ENCODE measurements at regions not wholly inside any gene's neighbourhood (a gene's known extent, or its start where the extent isn't known, plus 50 kb on each side); places are given as distances from the start of the nearest gene placed in this dataset.

GRCh38 chr1:191368891-191369654, 789.2 kb upstream of the RGS18 start:
- Histone ChIP-seq H3K27me3 (ENCODE audit: control insufficient read depth in 3 of 3, insufficient read depth in 3 of 3, low read depth in 1 of 3, low read length in 3 of 3) (no peaks in the 10 kb centered on the region), H3K79me1 (ENCODE audit: low read depth, low read length) (no peaks in the 10 kb centered on the region), H3K4me2 (ENCODE audit: insufficient read depth, low read length, poor library complexity, severe bottlenecking) (no peak overlapping the region), H3K27ac (replicated peaks; ENCODE audit: low read length) (no peak overlapping the region), H4K91ac (ENCODE audit: low read depth, low read length, poor library complexity) (no peak overlapping the region), H3K23ac (ENCODE audit: low read depth, low read length, poor library complexity) (no peak overlapping the region), H3K4me3 (ENCODE audit: low read length in 2 of 2) (no peak overlapping the region), H2BK15ac (ENCODE audit: low read length) (no peak overlapping the region), H3K9me3 (replicated peaks in 1 of 2; ENCODE audit: control insufficient read depth in 2 of 2, insufficient read depth in 1 of 2, low read depth in 1 of 2, low read length in 2 of 2) (no peaks in the 10 kb centered on the region), H2AFZ (ENCODE audit: low read length) (no peak overlapping the region), H3K18ac (ENCODE audit: low read length) (no peak overlapping the region), H3K4me1 (ENCODE audit: control insufficient read depth in 2 of 2, insufficient read depth in 1 of 2, low read depth in 1 of 2, low read length in 2 of 2) (peaks cover 0 to 3% of the 10 kb centered on the region in 2 donors), H3K14ac (ENCODE audit: low read length) (no peak overlapping the region), H2BK12ac (ENCODE audit: low read length) (no peak overlapping the region), H2BK5ac (ENCODE audit: low read length) (no peak overlapping the region), H3K36me3 (replicated peaks in 1 of 2; ENCODE audit: control insufficient read depth in 2 of 2, insufficient read depth in 2 of 2, low read length in 2 of 2) (no peaks in the 10 kb centered on the region), H2BK120ac (ENCODE audit: low read depth, low read length) (no peak overlapping the region), H3K9ac (ENCODE audit: low read depth, low read length, poor library complexity) (no peak overlapping the region), H3K4ac (ENCODE audit: low read length) (no peak overlapping the region), H2AK5ac (ENCODE audit: low read depth, low read length) (no peak overlapping the region), H4K8ac (ENCODE audit: low read depth, low read length) (no peak overlapping the region)
- DNase-seq (ENCODE audit: low spot score) = no peak
- WGBS, 2 donors (ENCODE audit: extremely low coverage in 2 of 2, insufficient read length in 2 of 2, insufficient replicate concordance in 1 of 2) = no CpG with 5 or more reads among the region's 12 CpGs

GRCh38 chr1:191371626-191372025, 786.6 kb upstream of the RGS18 start:
- no peak overlapping the region for H2BK12ac ChIP-seq (ENCODE audit: low read length)
- H2BK15ac ChIP-seq (ENCODE audit: low read length) = no peak overlapping the region
- H3K4me1 ChIP-seq (ENCODE audit: control insufficient read depth in 2 of 2, insufficient read depth in 1 of 2, low read depth in 1 of 2, low read length in 2 of 2) = peaks cover 0 to 3% of the 10 kb centered on the region in 2 donors
- H3K9me3 ChIP-seq (replicated peaks in 1 of 2; ENCODE audit: control insufficient read depth in 2 of 2, insufficient read depth in 1 of 2, low read depth in 1 of 2, low read length in 2 of 2) = no peaks in the 10 kb centered on the region
- no peak overlapping the region for H3K14ac ChIP-seq (ENCODE audit: low read length)
- no CpG with 5 or more reads among the region's 3 CpGs for WGBS, 2 donors (ENCODE audit: extremely low coverage in 2 of 2, insufficient read length in 2 of 2, insufficient replicate concordance in 1 of 2)
- H3K18ac ChIP-seq (ENCODE audit: low read length) = peak overlapping the region; percentile 20
- no peak overlapping the region for H3K27ac ChIP-seq (replicated peaks; ENCODE audit: low read length)
- H3K79me1 ChIP-seq (ENCODE audit: low read depth, low read length) = no peaks in the 10 kb centered on the region
- H4K91ac ChIP-seq (ENCODE audit: low read depth, low read length, poor library complexity) = no peak overlapping the region
- no peak overlapping the region for H3K4me2 ChIP-seq (ENCODE audit: insufficient read depth, low read length, poor library complexity, severe bottlenecking)
- H3K4ac ChIP-seq (ENCODE audit: low read length) = no peak overlapping the region
- H3K27me3 ChIP-seq (ENCODE audit: control insufficient read depth in 3 of 3, insufficient read depth in 3 of 3, low read depth in 1 of 3, low read length in 3 of 3) = no peaks in the 10 kb centered on the region
- no peak overlapping the region for H2AK5ac ChIP-seq (ENCODE audit: low read depth, low read length)
- no peak overlapping the region for H3K23ac ChIP-seq (ENCODE audit: low read depth, low read length, poor library complexity)
- no peak for DNase-seq (ENCODE audit: low spot score)
- peak overlapping the region; percentile 35 for H2AFZ ChIP-seq (ENCODE audit: low read length)
- H3K4me3 ChIP-seq (ENCODE audit: low read length in 2 of 2) = no peak overlapping the region
- no peaks in the 10 kb centered on the region for H3K36me3 ChIP-seq (replicated peaks in 1 of 2; ENCODE audit: control insufficient read depth in 2 of 2, insufficient read depth in 2 of 2, low read length in 2 of 2)
- H4K8ac ChIP-seq (ENCODE audit: low read depth, low read length) = no peak overlapping the region
- no peak overlapping the region for H3K9ac ChIP-seq (ENCODE audit: low read depth, low read length, poor library complexity)
- no peak overlapping the region for H2BK120ac ChIP-seq (ENCODE audit: low read depth, low read length)
- H2BK5ac ChIP-seq (ENCODE audit: low read length) = no peak overlapping the region

GRCh38 chr1:191388283-191388682, 770.0 kb upstream of the RGS18 start:
- no peak overlapping the region for H3K9ac ChIP-seq (ENCODE audit: low read depth, low read length, poor library complexity)
- H4K91ac ChIP-seq (ENCODE audit: low read depth, low read length, poor library complexity) = no peak overlapping the region
- H3K27ac ChIP-seq (replicated peaks; ENCODE audit: low read length) = no peak overlapping the region
- H3K4me1 ChIP-seq (ENCODE audit: control insufficient read depth in 2 of 2, insufficient read depth in 1 of 2, low read depth in 1 of 2, low read length in 2 of 2) = no peaks in the 10 kb centered on the region
- H2BK120ac ChIP-seq (ENCODE audit: low read depth, low read length) = no peak overlapping the region
- H2AFZ ChIP-seq (ENCODE audit: low read length) = no peak overlapping the region
- no peak overlapping the region for H2BK12ac ChIP-seq (ENCODE audit: low read length)
- H3K4ac ChIP-seq (ENCODE audit: low read length) = no peak overlapping the region
- H3K14ac ChIP-seq (ENCODE audit: low read length) = no peak overlapping the region
- H2AK5ac ChIP-seq (ENCODE audit: low read depth, low read length) = no peak overlapping the region
- H4K8ac ChIP-seq (ENCODE audit: low read depth, low read length) = no peak overlapping the region
- no peak overlapping the region for H3K4me3 ChIP-seq (ENCODE audit: low read length in 2 of 2)
- H3K18ac ChIP-seq (ENCODE audit: low read length) = no peak overlapping the region
- H3K4me2 ChIP-seq (ENCODE audit: insufficient read depth, low read length, poor library complexity, severe bottlenecking) = no peak overlapping the region
- H2BK15ac ChIP-seq (ENCODE audit: low read length) = no peak overlapping the region
- no peak overlapping the region for H3K23ac ChIP-seq (ENCODE audit: low read depth, low read length, poor library complexity)
- H3K36me3 ChIP-seq (replicated peaks in 1 of 2; ENCODE audit: control insufficient read depth in 2 of 2, insufficient read depth in 2 of 2, low read length in 2 of 2) = no peaks in the 10 kb centered on the region
- no peaks in the 10 kb centered on the region for H3K9me3 ChIP-seq (replicated peaks in 1 of 2; ENCODE audit: control insufficient read depth in 2 of 2, insufficient read depth in 1 of 2, low read depth in 1 of 2, low read length in 2 of 2)
- no peaks in the 10 kb centered on the region for H3K79me1 ChIP-seq (ENCODE audit: low read depth, low read length)
- H2BK5ac ChIP-seq (ENCODE audit: low read length) = no peak overlapping the region
- DNase-seq (ENCODE audit: low spot score) = no peak
- H3K27me3 ChIP-seq (ENCODE audit: control insufficient read depth in 3 of 3, insufficient read depth in 3 of 3, low read depth in 1 of 3, low read length in 3 of 3) = no peaks in the 10 kb centered on the region

GRCh38 chr1:191396622-191397021, 761.6 kb upstream of the RGS18 start:
- H2BK15ac ChIP-seq (ENCODE audit: low read length) = no peak overlapping the region
- DNase-seq (ENCODE audit: low spot score) = no peak
- peaks cover 0 to 3% of the 10 kb centered on the region in 2 donors for H3K9me3 ChIP-seq (replicated peaks in 1 of 2; ENCODE audit: control insufficient read depth in 2 of 2, insufficient read depth in 1 of 2, low read depth in 1 of 2, low read length in 2 of 2)
- H3K36me3 ChIP-seq (replicated peaks in 1 of 2; ENCODE audit: control insufficient read depth in 2 of 2, insufficient read depth in 2 of 2, low read length in 2 of 2) = no peaks in the 10 kb centered on the region
- no peak overlapping the region for H2AK5ac ChIP-seq (ENCODE audit: low read depth, low read length)
- H3K23ac ChIP-seq (ENCODE audit: low read depth, low read length, poor library complexity) = no peak overlapping the region
- no peak overlapping the region for H4K8ac ChIP-seq (ENCODE audit: low read depth, low read length)
- H3K79me1 ChIP-seq (ENCODE audit: low read depth, low read length) = no peaks in the 10 kb centered on the region
- no peaks in the 10 kb centered on the region for H3K27me3 ChIP-seq (ENCODE audit: control insufficient read depth in 3 of 3, insufficient read depth in 3 of 3, low read depth in 1 of 3, low read length in 3 of 3)
- no peak overlapping the region for H3K14ac ChIP-seq (ENCODE audit: low read length)
- H3K9ac ChIP-seq (ENCODE audit: low read depth, low read length, poor library complexity) = no peak overlapping the region
- no peak overlapping the region for H2AFZ ChIP-seq (ENCODE audit: low read length)
- H3K27ac ChIP-seq (replicated peaks; ENCODE audit: low read length) = no peak overlapping the region
- H4K91ac ChIP-seq (ENCODE audit: low read depth, low read length, poor library complexity) = no peak overlapping the region
- H3K4me3 ChIP-seq (ENCODE audit: low read length in 2 of 2) = no peak overlapping the region
- H3K4me1 ChIP-seq (ENCODE audit: control insufficient read depth in 2 of 2, insufficient read depth in 1 of 2, low read depth in 1 of 2, low read length in 2 of 2) = no peaks in the 10 kb centered on the region
- no peak overlapping the region for H3K4ac ChIP-seq (ENCODE audit: low read length)
- WGBS, 2 donors (ENCODE audit: extremely low coverage in 2 of 2, insufficient read length in 2 of 2, insufficient replicate concordance in 1 of 2) = no CpG with 5 or more reads among the region's 5 CpGs
- no peak overlapping the region for H2BK12ac ChIP-seq (ENCODE audit: low read length)
- H3K18ac ChIP-seq (ENCODE audit: low read length) = no peak overlapping the region
- H2BK120ac ChIP-seq (ENCODE audit: low read depth, low read length) = no peak overlapping the region
- H3K4me2 ChIP-seq (ENCODE audit: insufficient read depth, low read length, poor library complexity, severe bottlenecking) = no peak overlapping the region
- H2BK5ac ChIP-seq (ENCODE audit: low read length) = no peak overlapping the region

Measured in neuronal stem cell (in vitro differentiated cells).